KBM-7 (cell line): ENCODE measurements at regions not wholly inside any gene's neighbourhood (a gene's known extent, or its start where the extent isn't known, plus 50 kb on each side); places are given as distances from the start of the nearest gene placed in this dataset.

Experiments
- DNase-seq: peaks from one replicate; pipeline ENCODE4 v3.0.0-alpha.2; 2015
- in situ Hi-C: fragments of 300-500 bp; cut with MboI; formaldehyde crosslinking; loops from 2 replicates; pipeline ENCODE4 v1.14.3; 2020; ENCODE audit warnings: low sequenced_read_pairs, low pct_unique_long_range_greater_than_20kb, mixed read lengths

- no peak for DNase-seq
- in situ Hi-C loops = no loop called here
Observed at GRCh38 chr1:4353090-4353856, 301.1 kb upstream of the AJAP1 start.

GRCh38 chr1:4355839-4356238 lies 298.6 kb upstream of the AJAP1 start:
- no peak for DNase-seq
- in situ Hi-C loops = no loop called here

DNA sequence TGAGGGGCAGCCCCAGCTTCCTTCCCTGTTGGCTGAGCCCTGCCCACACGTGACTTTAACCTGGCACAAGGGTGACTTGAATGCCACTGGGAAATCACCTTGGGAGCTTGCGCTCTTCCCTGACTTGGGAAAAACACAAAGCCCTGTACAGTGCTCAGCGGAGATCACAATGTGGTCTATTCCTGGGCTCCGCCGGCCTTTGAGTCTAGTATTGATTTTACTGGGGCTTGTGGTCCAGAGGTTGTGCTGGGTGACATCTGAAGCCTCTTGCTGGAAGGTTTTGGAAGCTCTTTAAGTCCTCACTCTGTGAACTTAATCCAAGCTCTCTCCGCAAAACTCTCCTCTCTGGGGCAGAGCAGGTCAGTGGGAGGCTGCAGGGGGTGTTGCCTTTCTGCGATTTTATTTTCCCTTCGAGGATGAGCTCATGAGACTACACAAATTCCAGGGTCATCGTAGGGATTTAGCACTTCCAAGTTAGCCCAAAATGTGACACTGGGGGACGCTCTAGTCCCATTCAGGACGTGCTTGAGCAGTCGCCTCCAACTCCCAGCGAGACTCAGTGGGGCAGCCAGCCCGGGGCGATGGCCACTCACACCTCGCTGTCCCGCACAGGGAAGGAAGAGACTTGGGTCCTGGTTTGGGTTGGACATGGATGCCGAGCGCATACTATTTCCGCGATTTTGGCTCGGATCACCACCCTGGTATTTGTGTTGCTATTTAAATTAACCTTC lies 291.9 kb upstream of the AJAP1 start:
- in situ Hi-C loops = no loop called here
- no peak for DNase-seq

DNA sequence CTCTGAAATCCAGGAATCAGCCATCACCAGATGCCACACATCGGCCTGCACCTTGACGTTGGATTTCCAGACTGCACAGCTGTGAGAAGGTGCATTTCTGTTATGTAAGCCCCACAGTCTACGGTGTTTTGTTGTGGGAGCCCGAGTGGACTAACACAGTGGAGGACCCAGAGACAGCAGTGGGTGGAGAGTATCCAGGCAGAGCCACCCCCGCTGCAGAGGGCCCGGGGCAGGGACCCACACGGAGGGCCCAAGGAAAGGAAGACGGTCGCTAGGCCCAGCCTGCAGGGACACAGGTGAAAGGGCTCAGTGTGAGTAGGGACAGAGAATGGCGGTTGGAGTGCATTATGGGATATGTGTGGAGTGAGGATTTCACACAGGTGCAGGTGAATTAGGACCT lies 288.3 kb upstream of the AJAP1 start:
- in situ Hi-C loops = no loop called here
- DNase-seq = no peak

DNA sequence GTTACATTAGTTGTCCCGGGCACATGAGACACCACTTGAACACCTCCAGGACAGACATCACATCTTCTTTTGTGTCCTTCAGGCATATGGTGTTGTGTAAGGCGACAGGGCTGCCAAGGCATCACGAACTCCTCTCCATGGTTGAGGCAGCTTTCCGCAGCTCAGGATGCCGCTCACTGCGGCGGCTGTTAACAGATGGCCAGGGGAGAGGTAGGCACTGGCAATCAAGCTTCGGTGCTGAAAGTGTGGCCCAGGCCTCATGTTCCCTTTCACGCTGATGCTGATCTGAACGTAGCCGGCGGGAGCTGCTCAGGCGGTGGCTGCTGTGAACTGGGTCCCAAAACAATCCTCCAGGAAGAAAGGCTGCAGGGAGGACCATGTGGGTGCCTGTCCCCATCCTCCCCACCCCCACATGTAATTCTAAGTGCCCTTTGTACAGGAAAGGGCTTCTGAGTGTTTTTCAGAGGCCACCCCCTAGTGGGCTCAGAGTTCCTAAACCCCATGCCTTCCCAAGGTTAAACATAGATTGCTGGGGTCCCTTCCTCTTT lies 287.1 kb upstream of the AJAP1 start:
- in situ Hi-C loops = no loop called here
- DNase-seq = no peak

GRCh38 chr1:4369335-4369734 lies 285.1 kb upstream of the AJAP1 start:
- DNase-seq = no peak
- in situ Hi-C loops = no loop called here

GRCh38 chr1:4371849-4372248 lies 282.6 kb upstream of the AJAP1 start:
- no peak for DNase-seq
- in situ Hi-C loops = no loop called here

DNA sequence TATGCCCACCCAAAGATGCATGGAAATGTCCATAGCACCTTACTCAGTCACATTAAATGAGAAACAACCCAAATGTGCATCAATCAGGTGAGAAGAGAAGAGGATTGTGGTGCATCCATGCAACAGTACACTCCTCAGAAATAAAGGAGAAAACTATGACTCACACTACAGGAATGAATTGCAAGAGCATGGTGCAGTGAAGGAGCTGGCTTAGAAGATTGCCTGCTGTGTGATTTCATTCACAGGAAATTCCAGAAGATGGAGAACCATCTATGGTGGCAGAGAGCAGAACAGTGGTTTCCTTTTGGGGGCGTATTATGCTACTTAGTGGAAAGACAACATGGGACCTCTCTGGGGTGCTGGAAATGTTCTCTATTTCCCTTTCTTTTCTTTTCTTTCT lies 278.6 kb upstream of the AJAP1 start:
- DNase-seq = no peak

GRCh38 chr1:4379451-4380175 lies 274.8 kb upstream of the AJAP1 start:
- in situ Hi-C loops = no loop called here
- no peak for DNase-seq

More for the DNA sequence above, 278.6 kb upstream of the AJAP1 start:
- in situ Hi-C loops = no loop called here

DNA sequence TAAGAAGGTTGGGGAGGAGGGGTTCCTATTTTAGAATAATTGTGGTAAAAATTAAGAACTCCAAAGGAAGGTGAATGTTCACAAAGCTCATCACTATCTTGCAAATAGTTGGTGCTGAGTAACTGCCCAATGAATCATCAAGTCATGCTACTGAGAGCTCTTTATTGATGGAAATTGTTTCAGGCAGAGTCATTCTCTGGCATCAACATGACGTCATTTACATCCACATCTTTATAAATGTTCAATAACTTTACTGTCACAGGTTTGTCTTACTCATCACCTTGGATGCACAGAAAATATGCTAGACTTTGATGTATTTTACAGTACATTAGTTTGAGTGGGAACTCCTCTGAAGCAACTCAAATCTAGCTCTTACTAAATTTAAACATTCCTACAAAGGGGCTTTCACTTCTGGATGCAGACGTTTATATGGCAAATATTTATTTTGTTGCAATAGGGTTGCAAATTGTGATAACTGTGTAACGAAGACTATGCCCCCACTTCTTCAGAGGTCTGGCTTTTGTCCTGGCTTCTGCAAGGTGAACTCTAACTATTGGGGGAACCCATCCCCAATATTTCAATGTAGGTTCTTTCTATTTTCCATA lies 273.7 kb upstream of the AJAP1 start:
- no peak for DNase-seq

GRCh38 chr1:4393191-4393590 lies 261.2 kb upstream of the AJAP1 start:
- in situ Hi-C loops = no loop called here

More for the DNA sequence above, 273.7 kb upstream of the AJAP1 start:
- in situ Hi-C loops = no loop called here

DNA sequence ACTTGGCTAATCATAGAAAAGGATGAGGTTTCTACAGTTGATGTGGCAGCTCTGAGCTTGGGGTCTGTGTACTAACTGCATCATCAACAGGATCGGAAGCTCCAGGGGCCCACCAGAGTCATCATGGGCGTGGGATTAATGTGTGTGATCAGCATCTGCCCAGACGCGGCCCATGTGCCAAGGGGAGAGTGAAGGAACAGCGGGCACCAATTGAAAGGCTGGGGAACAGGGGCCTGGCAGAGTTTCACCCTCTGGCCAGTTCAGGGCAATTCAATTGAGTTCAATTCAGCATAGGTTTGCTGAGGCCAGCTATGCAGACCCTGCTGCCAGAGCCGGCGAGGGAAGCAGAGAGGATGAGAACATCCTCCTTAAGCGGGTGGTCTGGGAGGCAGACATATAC lies 260.0 kb upstream of the AJAP1 start:
- DNase-seq = no peak
- in situ Hi-C loops = no loop called here

More at GRCh38 chr1:4393191-4393590, 261.2 kb upstream of the AJAP1 start:
- no peak for DNase-seq

DNA sequence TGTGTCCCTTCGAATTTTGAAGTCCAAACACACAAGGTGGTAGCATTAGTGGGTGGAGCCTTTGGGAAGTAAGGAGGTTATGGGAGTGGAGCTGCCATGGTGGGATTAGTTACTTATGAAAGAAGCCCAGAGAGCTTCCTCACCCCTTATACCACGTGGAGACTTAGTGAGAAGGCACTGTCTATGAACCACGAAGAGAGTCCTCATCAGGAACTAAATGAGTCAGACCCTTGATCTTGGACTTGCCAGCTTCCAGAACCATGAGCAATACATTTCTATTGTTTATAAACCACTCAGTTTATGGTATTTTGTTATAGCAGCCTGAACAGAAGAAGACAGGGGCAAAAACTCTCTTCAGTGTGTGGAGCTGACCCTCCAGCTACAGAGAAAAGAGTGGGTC lies 259.3 kb upstream of the AJAP1 start:
- in situ Hi-C loops = no loop called here
- DNase-seq = no peak

DNA sequence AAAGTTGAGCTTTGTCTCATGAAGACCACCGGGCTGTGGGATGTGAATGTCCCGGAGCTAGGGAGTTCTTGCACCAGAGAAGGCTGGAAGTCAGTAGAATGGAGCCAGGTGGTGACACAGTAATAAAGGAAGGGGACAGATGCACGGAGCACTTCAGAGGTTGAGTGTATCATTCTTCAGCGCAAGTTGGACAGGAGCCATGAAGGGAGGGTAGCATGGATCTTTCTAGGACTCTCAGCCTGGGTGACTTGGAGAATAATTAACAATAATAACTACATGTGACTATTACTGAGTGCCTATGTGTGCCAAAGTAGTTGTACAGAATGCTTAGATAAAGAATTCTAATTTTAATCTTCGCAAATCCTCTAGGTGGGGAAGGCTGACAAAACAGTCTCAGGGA lies 258.7 kb upstream of the AJAP1 start:
- in situ Hi-C loops = no loop called here
- DNase-seq = no peak

- in situ Hi-C loops = no loop called here
- no peak for DNase-seq
Observed at GRCh38 chr1:4396551-4396950, 257.9 kb upstream of the AJAP1 start.

GRCh38 chr1:4397196-4397595 lies 257.2 kb upstream of the AJAP1 start:
- in situ Hi-C loops = no loop called here
- DNase-seq = no peak

DNA sequence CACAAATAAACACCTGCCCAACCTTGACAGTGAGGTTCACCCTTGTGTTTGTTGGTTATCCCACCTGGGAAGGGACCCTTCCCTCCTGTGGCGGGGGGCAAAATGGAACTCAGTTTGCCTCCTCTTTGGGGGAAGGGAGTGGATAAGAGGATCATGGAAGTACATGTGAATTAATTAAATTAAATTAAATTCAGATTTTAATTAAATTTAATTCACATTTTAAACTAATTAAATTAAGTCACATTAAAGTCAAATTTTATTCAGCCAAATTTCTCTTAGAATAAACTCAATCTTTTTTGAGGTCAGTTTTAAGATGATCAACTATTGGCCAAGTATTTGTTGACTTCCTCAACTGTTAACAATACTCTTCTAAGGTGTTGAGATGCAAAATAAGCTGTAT lies 252.4 kb upstream of the AJAP1 start:
- no peak for DNase-seq
- in situ Hi-C loops = no loop called here

DNA sequence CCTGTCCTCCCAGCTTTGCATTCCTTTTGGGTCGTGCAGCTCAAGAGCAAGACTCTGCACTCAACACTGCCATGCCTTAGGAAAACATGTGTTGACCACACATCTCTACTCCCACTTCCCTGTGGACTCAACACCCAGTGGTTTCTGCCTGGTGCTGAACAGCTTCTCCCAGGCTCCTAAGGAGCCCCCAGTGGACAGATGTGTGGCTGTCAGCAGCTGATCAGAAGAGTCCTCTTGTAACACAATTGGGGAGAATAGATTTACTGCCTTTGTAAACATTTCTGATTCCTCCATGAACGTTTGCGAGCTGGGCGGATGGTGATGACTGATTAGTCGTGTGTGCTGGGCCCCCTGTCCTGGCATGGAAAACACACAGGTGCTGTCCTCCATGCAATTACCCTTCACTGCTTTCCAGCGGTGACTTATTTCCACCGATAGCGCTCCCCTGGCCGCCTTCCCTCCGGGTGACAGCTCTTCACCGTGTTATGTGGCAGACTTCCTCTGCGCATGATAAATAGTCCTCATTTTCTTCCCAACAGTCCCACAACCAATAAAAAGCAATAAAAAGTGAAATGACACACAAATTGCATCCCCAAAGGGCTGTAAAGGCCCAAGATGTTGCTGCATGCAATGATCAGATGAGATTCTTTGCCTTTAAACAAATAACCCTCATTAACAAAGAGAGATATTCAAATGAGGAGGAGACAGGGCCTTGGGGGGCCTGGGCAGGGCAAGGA lies 249.4 kb upstream of the AJAP1 start:
- DNase-seq = no peak
- in situ Hi-C loops = no loop called here

- in situ Hi-C loops = no loop called here
- no peak for DNase-seq
Observed at GRCh38 chr1:4407851-4408250, 246.6 kb upstream of the AJAP1 start.
